ENCODE measurements at regions not wholly inside any gene's neighbourhood (a gene's known extent, or its start where the extent isn't known, plus 50 kb on each side); places are given as distances from the start of the nearest gene placed in this dataset.

DNA sequence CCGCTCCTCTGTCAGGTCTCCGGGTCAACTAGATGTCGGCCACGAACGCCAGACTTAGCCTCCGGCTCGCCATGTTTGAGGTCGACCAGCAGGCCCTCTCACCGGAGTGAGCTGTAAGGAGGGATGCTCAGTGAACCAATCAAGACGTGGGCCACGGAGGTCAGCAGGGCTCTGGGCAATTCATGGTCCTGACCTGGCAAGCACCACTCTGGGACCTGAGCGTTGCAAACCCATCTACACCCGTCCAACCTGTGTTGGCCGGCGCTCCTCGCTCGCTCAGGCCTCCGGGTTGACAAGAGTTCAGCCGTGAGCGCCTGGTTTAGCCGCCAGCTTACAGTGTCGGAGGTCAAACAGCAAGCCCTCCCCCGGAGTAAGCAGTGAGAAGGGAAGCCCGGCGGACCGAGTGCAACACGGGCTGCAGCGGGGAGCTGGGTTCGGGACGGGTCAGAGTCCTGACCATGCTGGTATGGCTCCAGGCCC is 1361.9 kb downstream of the UQCRFS1 start:
- intact Hi-C loops (cut with micrococcal nuclease; ENCODE audit: unreplicated experiment), result no loop called here

DNA sequence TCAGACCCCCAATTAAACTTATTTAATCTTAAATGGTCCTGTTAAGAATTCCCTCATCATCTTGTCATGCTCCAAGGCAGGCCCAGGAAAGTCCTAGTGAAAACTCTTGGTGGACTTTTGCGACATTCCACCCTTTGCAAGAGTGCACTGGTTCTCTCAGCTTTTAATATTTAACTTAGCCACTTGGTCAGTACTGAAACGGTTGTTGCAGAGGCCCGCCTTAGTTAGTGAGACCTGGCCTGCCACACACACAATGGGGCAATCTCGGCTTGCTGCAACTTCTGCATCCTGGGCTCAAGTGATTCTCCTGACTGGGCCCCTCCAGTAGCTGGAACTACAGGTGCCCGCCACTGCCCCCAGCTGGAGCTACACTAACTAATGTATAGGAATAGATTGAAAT is 1366.0 kb downstream of the UQCRFS1 start:
- DNase-seq, result no peak
- no peaks in the 10 kb centered on the region for H3K27me3 Mint-ChIP-seq (ENCODE audit: unreplicated experiment)
- H3K27ac Mint-ChIP-seq (ENCODE audit: unreplicated experiment), result no peak overlapping the region
- intact Hi-C loops (cut with micrococcal nuclease; ENCODE audit: unreplicated experiment), result no loop called here
- BruUV-seq (replicated peaks), result no TSS peak
- H3K9me3 Mint-ChIP-seq (ENCODE audit: low read depth, unreplicated experiment), result peaks cover 30% of the 10 kb centered on the region
- TF ChIP-seq, protein P1, sequence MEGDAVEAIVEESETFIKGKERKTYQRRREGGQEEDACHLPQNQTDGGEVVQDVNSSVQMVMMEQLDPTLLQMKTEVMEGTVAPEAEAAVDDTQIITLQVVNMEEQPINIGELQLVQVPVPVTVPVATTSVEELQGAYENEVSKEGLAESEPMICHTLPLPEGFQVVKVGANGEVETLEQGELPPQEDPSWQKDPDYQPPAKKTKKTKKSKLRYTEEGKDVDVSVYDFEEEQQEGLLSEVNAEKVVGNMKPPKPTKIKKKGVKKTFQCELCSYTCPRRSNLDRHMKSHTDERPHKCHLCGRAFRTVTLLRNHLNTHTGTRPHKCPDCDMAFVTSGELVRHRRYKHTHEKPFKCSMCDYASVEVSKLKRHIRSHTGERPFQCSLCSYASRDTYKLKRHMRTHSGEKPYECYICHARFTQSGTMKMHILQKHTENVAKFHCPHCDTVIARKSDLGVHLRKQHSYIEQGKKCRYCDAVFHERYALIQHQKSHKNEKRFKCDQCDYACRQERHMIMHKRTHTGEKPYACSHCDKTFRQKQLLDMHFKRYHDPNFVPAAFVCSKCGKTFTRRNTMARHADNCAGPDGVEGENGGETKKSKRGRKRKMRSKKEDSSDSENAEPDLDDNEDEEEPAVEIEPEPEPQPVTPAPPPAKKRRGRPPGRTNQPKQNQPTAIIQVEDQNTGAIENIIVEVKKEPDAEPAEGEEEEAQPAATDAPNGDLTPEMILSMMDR (IDR thresholded peaks at IDR 0.05; ENCODE audit: unreplicated experiment), result no peak
- H3K36me3 Mint-ChIP-seq (ENCODE audit: insufficient read depth, unreplicated experiment), result no peaks in the 10 kb centered on the region
- CTCF ChIA-PET, result no interaction called here
- no peak overlapping the region for H3K4me3 Mint-ChIP-seq (ENCODE audit: low read depth, unreplicated experiment)
- no peaks in the 10 kb centered on the region for H3K4me1 Mint-ChIP-seq (ENCODE audit: low read depth, unreplicated experiment)

More for the DNA sequence above, 1361.9 kb downstream of the UQCRFS1 start:
- Mint-ChIP-seq H3K9me3 (ENCODE audit: low read depth, unreplicated experiment) (peaks cover 16% of the 10 kb centered on the region), H3K36me3 (ENCODE audit: insufficient read depth, unreplicated experiment) (no peaks in the 10 kb centered on the region), H3K4me1 (ENCODE audit: low read depth, unreplicated experiment) (no peaks in the 10 kb centered on the region), H3K27me3 (ENCODE audit: unreplicated experiment) (no peaks in the 10 kb centered on the region), H3K27ac (ENCODE audit: unreplicated experiment) (no peak overlapping the region), H3K4me3 (ENCODE audit: low read depth, unreplicated experiment) (no peak overlapping the region)
- no peak for DNase-seq
- CTCF ChIA-PET, result no interaction called here
- TF ChIP-seq, protein P1 (IDR thresholded peaks at IDR 0.05; ENCODE audit: unreplicated experiment), result no peak
- BruUV-seq (replicated peaks), result no TSS peak

DNA sequence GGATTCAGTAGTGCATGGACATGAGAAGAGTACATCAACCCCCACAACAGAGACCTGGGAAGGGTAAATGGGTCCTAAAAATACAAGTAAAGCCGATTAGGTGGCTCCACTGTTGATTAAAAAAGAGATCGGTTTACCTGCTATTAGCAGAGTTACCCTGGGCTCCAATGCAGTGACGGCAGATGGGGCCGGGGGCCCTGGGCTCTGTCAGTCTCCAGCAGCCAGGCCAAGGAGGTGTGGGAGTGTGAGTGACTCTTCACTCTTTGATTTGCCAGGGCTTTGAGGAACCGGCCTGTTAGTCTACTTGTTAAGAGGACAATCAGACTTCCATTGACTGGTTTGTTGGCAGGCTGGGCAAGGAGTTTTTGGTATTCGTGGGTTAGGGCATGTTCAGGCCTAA is 1368.7 kb downstream of the UQCRFS1 start:
- Mint-ChIP-seq H3K4me1 (ENCODE audit: low read depth, unreplicated experiment) (no peaks in the 10 kb centered on the region), H3K27ac (ENCODE audit: unreplicated experiment) (no peak overlapping the region), H3K36me3 (ENCODE audit: insufficient read depth, unreplicated experiment) (no peaks in the 10 kb centered on the region), H3K4me3 (ENCODE audit: low read depth, unreplicated experiment) (no peak overlapping the region), H3K9me3 (ENCODE audit: low read depth, unreplicated experiment) (peaks cover 31% of the 10 kb centered on the region), H3K27me3 (ENCODE audit: unreplicated experiment) (no peaks in the 10 kb centered on the region)
- no peak for DNase-seq
- TF ChIP-seq, protein P1 (IDR thresholded peaks at IDR 0.05; ENCODE audit: unreplicated experiment), result no peak
- intact Hi-C loops (cut with micrococcal nuclease; ENCODE audit: unreplicated experiment), result no loop called here
- BruUV-seq (replicated peaks), result no TSS peak
- CTCF ChIA-PET, result no interaction called here

DNA sequence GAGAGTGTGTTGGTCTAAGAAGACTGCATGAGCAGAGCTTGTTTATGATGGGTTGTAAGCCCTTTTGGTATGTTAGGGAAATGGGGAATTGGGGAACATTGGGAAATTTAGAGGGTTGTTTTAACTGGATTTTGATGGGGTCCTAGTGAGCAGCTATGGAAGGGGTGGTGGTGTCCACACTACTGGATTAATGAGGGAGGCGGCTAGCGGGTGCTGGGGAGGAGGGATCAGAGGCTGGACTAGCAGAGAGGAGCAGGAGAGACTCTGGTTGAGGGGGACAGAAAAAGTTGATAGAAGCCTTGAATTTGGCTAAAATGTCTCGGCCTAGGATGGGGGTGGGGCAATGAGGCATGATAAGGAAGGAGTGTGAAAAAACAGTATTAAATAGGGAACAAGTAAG is 1369.1 kb downstream of the UQCRFS1 start:
- CTCF ChIA-PET, result no interaction called here
- Mint-ChIP-seq H3K4me1 (ENCODE audit: low read depth, unreplicated experiment) (no peaks in the 10 kb centered on the region), H3K9me3 (ENCODE audit: low read depth, unreplicated experiment) (peaks cover 31% of the 10 kb centered on the region), H3K36me3 (ENCODE audit: insufficient read depth, unreplicated experiment) (no peaks in the 10 kb centered on the region), H3K4me3 (ENCODE audit: low read depth, unreplicated experiment) (no peak overlapping the region), H3K27ac (ENCODE audit: unreplicated experiment) (no peak overlapping the region), H3K27me3 (ENCODE audit: unreplicated experiment) (no peaks in the 10 kb centered on the region)
- TF ChIP-seq, protein P1 (IDR thresholded peaks at IDR 0.05; ENCODE audit: unreplicated experiment), result no peak
- no TSS peak for BruUV-seq (replicated peaks)
- no peak for DNase-seq
- intact Hi-C loops (cut with micrococcal nuclease; ENCODE audit: unreplicated experiment), result no loop called here

Measured in Calu3 (cell line).